ENCODE measurements at regions not wholly inside any gene's neighbourhood (a gene's known extent, or its start where the extent isn't known, plus 50 kb on each side); places are given as distances from the start of the nearest gene placed in this dataset.

GRCh38 chr19:28481674-28482073 is 731.3 kb downstream of the UQCRFS1 start:
- TF ChIP-seq KAT7 (CRISPR knock-in tag; IDR thresholded peaks at IDR 0.05; ENCODE audit: borderline replicate concordance) (no peak), MAX (CRISPR knock-in tag; IDR thresholded peaks at IDR 0.05) (no peak)
- TF ChIP-seq, protein P1, sequence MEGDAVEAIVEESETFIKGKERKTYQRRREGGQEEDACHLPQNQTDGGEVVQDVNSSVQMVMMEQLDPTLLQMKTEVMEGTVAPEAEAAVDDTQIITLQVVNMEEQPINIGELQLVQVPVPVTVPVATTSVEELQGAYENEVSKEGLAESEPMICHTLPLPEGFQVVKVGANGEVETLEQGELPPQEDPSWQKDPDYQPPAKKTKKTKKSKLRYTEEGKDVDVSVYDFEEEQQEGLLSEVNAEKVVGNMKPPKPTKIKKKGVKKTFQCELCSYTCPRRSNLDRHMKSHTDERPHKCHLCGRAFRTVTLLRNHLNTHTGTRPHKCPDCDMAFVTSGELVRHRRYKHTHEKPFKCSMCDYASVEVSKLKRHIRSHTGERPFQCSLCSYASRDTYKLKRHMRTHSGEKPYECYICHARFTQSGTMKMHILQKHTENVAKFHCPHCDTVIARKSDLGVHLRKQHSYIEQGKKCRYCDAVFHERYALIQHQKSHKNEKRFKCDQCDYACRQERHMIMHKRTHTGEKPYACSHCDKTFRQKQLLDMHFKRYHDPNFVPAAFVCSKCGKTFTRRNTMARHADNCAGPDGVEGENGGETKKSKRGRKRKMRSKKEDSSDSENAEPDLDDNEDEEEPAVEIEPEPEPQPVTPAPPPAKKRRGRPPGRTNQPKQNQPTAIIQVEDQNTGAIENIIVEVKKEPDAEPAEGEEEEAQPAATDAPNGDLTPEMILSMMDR (IDR thresholded peaks at IDR 0.05): no peak

All from WTC11 (cell line).